SIG-M5 treated with dmso at 0.1 percent for 504 hours (cell line): ENCODE measurements at regions not wholly inside any gene's neighbourhood (a gene's known extent, or its start where the extent isn't known, plus 50 kb on each side); places are given as distances from the start of the nearest gene placed in this dataset.

Experiments
- DNase-seq: peaks from one replicate; lab custom pipeline; 2025; ENCODE audit not compliant: unreplicated experiment; lab: John Stamatoyannopoulos, UW

DNA sequence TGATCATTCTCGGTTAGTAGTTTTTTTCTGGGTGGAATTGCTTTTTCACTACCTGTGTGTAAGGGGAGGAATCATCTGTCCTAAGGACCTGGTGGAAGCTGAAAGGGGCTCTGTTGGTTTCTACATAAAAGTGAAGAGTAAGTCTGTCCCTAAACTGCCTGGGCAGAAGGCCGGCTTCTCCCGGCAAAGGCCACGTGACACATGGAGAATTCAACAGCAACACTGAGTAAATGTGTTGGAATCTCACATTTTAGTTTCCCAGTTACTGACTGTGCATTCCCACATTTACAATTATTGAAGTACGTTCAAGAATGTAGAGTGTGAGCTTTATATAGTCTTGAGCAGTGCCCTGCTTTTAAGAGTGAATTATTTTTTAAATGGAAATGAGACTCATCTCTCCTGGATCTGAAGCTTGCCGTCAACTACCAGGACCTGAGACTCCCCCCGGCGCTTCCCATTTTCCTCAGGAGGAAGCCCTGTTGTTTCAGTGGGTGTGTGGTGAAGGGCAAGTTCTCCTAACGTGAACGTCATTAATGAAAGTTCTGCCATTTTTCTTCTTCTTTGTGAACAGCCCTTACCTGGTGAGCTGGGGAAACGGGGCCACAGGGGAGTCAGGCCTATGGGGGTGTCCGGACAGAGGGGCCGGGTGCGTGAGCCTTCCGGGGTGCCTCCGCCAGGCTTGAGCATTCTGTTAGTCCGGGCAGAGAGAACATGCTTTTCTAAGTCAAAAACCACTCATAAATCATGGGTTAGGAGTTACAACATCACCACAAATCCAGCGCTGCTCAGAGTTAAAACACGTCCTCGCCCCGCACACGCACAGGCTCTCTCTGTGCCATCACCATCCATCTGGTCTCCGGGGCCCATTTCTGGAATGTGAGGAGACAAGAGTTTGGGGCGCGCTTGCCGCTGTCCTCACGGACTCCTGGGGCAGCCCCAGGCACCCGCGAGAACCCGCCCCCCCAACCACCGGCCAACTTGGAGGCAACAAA is 56.6 kb upstream of the SMOC2 start:
- no peak for DNase-seq

DNA sequence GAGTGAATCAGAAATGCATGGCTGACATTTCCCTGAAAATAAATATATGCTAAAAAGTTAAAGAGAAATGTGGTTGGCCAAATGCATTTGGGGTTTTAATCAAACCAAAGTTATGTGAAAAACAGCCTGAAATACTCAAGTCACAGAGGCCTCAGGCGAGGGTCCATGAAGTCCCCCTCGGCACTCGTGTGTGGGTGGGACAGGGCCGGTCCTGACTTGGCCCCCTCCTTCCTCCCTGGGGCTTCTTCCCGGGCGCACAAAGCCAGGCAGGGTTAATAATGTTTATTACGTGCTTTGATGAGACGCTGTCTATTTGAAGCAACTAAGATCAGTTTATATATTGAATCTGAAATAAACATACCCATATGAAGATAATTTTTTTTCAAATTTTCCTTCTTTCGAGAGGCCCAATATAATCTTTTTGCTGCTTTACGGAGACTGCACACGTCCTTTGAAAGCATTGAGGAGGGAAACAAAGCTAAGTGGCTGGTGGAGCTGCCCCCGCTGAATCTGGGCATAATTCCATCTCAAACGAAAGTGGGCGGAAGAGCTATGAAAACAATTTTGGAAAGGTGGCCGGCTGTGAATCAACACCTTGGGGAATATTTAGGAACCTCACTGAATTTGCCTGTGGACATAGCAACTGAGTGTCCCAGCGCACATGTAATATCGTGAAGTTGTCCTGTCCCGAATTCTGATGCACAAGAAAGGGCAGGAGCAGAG is 55.8 kb upstream of the SMOC2 start:
- DNase-seq, result no peak

- DNase-seq, result no peak
These were observed 54.9 kb upstream of the SMOC2 start for GRCh38 chr6:168385858-168386735.

DNA sequence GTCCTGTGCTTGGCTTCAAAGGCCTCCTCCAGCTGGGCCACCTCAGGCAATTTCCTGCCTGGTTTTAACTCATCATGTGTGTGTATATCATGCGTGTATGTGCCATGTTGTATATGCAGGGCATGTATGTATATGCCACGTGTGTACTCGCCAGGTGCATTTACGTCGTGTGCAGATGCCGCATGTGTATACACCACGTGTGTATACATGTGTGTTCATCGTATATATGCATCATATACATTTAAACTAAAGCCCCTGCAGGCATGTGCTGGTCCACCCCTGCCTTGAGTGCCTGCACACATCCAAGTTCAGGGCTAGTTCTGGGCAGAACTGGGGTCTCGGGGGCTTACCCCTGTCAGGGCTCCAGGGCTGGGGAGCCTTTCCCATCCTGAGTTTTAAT is 54.0 kb upstream of the SMOC2 start:
- DNase-seq, result no peak

DNA sequence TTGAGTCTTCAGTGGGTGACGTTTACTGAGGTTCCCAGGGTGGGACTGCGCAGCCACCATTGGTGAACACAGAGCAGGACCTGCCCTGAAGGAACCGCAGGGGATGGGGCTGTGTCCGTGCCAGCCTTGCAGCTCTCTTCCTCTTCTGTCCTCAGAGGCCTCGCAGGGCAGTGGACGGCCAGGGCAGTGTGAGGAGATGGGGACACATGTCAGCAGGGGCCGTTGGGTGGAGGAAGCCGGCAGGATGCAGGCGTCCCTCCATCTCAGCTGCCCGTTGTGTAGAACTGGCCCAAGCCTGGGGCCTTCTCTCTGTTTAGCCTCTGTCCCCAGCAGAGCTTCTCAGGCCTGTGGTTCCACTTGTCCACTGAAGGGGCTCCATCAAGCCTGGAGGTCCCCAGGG is 53.6 kb upstream of the SMOC2 start:
- no peak for DNase-seq

GRCh38 chr6:168387911-168388310 is 53.1 kb upstream of the SMOC2 start:
- DNase-seq, result no peak

DNA sequence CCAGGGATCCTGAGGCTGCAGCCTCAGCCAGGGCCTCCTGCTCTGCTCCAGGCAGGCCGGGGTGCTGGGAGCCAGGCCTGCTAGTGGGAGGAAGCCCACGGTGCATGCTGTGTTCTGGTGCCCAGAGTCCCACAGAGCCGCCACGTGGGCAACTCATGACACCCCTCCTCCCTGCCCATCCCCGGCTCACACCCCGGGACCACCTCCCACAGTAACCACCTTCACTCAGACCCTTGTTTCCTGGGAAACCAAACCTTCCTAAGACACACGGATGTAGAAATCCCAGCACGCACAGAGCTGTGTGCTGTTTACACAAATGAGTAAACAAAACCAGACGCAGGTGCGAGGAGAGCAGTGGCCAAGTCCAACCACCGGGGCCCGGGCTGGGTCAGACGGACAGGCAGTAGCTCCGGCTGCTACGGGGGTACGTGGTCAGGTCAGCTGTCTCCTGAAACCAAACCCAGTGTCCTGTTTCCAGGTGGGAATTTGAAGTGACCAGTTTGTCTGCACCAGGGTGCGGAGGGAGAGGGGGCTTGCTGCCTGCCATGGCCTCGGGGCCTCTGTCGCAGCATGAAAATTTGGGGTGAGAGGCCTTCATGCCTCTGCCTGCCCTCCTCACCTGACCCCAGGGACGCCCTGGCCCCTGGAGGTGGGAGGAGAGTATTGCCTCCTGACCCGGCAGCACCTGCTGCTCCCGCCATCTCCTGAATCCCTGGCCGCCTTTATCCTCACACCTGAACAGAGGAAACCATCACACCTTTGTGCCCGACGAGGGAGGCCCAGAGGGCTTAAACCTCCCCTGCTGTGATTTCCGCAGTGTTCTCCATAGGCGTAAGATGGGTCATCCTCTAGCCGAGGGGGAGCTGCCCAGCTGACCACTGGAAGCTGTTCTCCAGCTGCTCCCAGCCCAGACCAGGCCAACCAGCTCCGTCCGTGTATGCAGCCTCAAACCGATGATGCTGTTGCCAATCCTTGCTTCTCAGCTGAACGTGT is 52.0 kb upstream of the SMOC2 start:
- no peak for DNase-seq

GRCh38 chr6:168390749-168391420 is 50.1 kb upstream of the SMOC2 start:
- no peak for DNase-seq
